Thymus (tissue), 11 donors: ENCODE measurements at regions not wholly inside any gene's neighbourhood (a gene's known extent, or its start where the extent isn't known, plus 50 kb on each side); places are given as distances from the start of the nearest gene placed in this dataset.
"Not testable (repeated sequence)": the region's sequence is repeated elsewhere in the genome, so short reads cannot be mapped to it uniquely, and the experiment has no call there.

Experiments used
- DNase-seq, 9 donors: peaks; one replicate each; pipeline ENCODE4 v3.0.0-alpha.2; 2013; ENCODE audit warnings: low spot score in 9 of 9, low read depth in 6 of 9, missing footprints in 1 of 9
- H3K27ac ChIP-seq, 2 donors: one replicate each; pipeline ENCODE4 v1.5.1; 2013; ENCODE audit warnings: control low read depth in 1 of 2, low read depth in 1 of 2, low read length in 1 of 2, mild to moderate bottlenecking in 1 of 2, moderate library complexity in 1 of 2
- H3K27me3 ChIP-seq, 2 donors: one replicate each; pipeline ENCODE4 v1.5.1; 2013; ENCODE audit warnings: low read length in 1 of 2; ENCODE audit not compliant: control insufficient read depth in 2 of 2, insufficient read depth in 1 of 2
- H3K36me3 ChIP-seq, 2 donors: one replicate each; pipeline ENCODE4 v1.5.1; 2013; ENCODE audit warnings: low read length in 1 of 2, mild to moderate bottlenecking in 1 of 2, moderate library complexity in 1 of 2; ENCODE audit not compliant: control insufficient read depth in 2 of 2, insufficient read depth in 2 of 2
- H3K4me1 ChIP-seq, 2 donors: one replicate each; pipeline ENCODE4 v1.5.1; 2013; ENCODE audit warnings: low read length in 2 of 2; ENCODE audit not compliant: control insufficient read depth in 2 of 2, insufficient read depth in 2 of 2
- H3K4me3 ChIP-seq, 2 donors: one replicate each; pipeline ENCODE4 v1.5.1; 2013; ENCODE audit warnings: low read length in 2 of 2, control low read depth in 1 of 2, mild to moderate bottlenecking in 1 of 2
- H3K9me3 ChIP-seq, 2 donors: one replicate each; pipeline ENCODE4 v1.5.1; 2013; ENCODE audit warnings: low read length in 1 of 2, mild to moderate bottlenecking in 1 of 2; ENCODE audit not compliant: control insufficient read depth in 2 of 2, insufficient read depth in 1 of 2
- WGBS: extraction: QIAGEN DNeasy Blood & Tissue Kit; methylation state at CpG from one replicate; pipeline ENCODE4 v1.1.7; 2013; 5-methylcytosine and 5-hydroxymethylcytosine counted together
- donor health status: healthy.

DNA sequence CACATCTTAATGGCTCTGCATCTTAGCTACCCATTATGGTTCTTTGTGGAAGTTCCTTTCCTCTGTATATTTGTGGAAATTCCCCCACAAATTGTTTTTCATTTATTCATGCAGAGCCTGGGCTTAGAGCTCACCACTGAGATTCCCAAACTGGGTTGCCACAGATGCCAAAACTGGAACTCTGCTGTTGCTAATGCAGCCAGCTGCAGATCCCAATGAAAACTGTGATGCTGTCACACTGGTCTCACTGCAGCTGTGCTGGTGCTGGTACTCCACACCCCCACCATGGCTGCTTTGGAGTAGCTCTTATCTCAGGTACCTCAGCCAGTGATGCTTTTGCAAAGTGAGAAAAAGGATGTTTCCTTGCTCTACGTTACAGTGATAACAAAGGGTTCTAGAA, 87.7 kb downstream of the DCK start:
- Histone ChIP-seq H3K27me3 (no peaks in the 10 kb centered on the region), H3K27ac (no peak overlapping the region), H3K9me3 (no peaks in the 10 kb centered on the region), H3K4me3 (no peak overlapping the region), H3K36me3 (no peaks in the 10 kb centered on the region), H3K4me1 (no peaks in the 10 kb centered on the region)
- no peak for DNase-seq
- 95% methylated on average over 1 of the region's 1 CpG for WGBS

DNA sequence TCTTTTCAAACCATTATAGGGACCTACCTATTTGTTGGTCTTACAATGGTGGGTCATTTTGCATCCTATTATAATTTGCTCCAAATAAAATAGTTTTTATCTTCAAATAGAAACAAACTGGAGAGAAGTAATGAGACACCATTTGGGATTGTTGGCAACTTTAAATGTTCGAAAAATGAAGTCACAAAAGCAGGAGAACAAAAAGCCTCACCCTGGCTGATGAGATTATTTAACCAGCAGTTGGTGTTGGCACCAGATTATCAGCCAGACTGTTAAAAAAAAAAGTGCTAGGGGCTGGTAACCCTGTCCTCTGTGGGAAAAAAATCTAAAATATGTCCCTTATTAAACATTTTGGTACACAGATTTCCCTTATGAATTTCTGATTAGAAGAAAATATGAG, 100.3 kb downstream of the DCK start:
- Histone ChIP-seq H3K27me3 (no peaks in the 10 kb centered on the region), H3K27ac (no peak overlapping the region), H3K36me3 (no peaks in the 10 kb centered on the region), H3K4me1 (no peaks in the 10 kb centered on the region), H3K4me3 (no peak overlapping the region), H3K9me3 (peaks cover 0 to 4% of the 10 kb centered on the region in 2 donors)
- no peak for DNase-seq
- 91% methylated on average over 1 of the region's 1 CpG for WGBS

DNA sequence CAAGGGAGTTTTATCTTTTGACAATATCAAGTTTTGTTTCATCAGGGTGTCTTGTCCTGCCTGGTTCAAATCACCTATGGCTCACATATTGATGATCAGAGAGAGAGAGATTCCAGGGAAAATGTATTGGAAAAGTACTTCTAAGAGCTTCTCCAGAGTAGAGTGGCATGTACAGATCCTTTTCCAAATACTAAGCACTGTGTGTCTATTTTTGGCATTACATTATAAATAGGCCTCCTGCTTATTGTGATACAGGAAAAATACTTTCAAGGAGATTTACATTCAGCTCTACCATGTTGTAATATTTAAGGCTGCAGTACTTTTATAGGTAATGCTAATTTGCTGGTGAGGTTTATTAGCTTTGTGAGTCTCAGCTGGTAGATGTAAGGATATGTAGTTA, 100.8 kb downstream of the DCK start:
- DNase-seq: no peak
- Histone ChIP-seq H3K9me3 (peaks cover 0 to 4% of the 10 kb centered on the region in 2 donors), H3K4me1 (no peaks in the 10 kb centered on the region), H3K4me3 (no peak overlapping the region), H3K27me3 (no peaks in the 10 kb centered on the region), H3K27ac (no peak overlapping the region), H3K36me3 (no peaks in the 10 kb centered on the region)

DNA sequence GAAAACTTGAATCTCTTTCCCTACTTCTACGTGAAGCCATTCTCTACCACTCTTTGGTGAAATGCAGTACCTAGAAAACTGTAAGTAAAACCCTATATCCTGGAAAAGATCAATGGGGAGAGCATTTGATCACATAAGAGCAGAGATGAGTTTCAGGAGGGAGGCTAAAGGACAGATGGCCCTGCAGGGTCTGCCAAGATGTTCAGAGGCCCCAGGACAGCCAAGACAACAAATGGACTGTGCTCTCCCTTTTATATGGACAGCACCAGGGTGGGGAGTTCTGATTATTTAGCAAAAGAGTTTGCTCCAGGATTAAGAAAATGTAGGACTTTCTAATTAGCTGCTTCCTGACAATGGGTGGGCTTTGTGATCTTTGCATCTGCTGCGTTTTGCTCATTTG, 101.7 kb downstream of the DCK start:
- Histone ChIP-seq H3K4me1 (no peaks in the 10 kb centered on the region), H3K36me3 (no peaks in the 10 kb centered on the region), H3K27me3 (no peaks in the 10 kb centered on the region), H3K4me3 (no peak overlapping the region), H3K9me3 (no peaks in the 10 kb centered on the region), H3K27ac (no peak overlapping the region)
- 94% methylated on average over 2 of the region's 2 CpGs for WGBS
- DNase-seq: no peak

DNA sequence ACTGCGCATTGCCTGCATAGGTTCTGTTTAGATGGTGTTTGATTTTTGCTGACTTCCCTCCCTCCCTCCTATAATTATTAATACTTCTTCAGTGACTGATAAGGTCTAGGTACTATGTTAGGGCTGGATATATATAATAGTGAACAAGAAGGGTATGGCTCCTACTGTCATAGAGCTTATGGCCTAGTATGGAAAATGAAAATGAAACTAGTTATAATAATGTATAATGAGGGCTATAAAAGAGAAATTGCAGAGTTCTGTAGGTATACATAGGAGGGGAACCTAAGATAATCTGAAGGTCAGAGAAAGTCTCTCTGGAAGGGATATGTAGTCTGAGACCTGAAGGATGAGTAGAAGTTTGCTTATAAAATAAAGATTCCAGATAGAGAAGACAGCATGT, 102.1 kb downstream of the DCK start:
- peak in 1 of 9 donors; percentile 20 for DNase-seq
- H3K9me3 ChIP-seq: no peaks in the 10 kb centered on the region
- H3K27ac ChIP-seq: no peak overlapping the region
- H3K4me3 ChIP-seq: no peak overlapping the region
- H3K4me1 ChIP-seq: no peaks in the 10 kb centered on the region
- H3K36me3 ChIP-seq: no peaks in the 10 kb centered on the region
- no peaks in the 10 kb centered on the region for H3K27me3 ChIP-seq
- 100% methylated on average over 1 of the region's 1 CpG for WGBS

DNA sequence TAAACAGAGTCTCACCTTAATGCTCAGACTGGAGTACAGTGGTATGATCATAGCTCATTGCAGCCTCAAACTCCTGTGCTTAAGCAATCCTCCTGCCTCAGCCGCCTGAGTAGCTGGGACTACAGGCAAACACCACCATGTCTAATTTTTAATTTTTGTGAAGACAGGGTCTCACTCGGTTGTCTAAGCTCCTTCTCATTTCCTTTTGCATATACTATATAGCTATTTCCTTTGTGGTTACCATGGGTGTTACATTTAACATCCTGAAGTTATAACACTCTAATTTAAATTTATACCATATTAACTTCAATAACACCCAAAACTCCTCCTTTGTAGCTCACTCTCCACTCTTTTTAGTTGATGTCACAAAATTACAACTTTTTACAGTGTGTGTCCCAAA, 114.3 kb downstream of the DCK start:
- no peaks in the 10 kb centered on the region for H3K27me3 ChIP-seq
- WGBS: 37% methylated on average over 2 of the region's 2 CpGs
- H3K4me3 ChIP-seq: no peak overlapping the region
- no peak overlapping the region for H3K27ac ChIP-seq
- no peaks in the 10 kb centered on the region for H3K36me3 ChIP-seq
- H3K4me1 ChIP-seq: no peaks in the 10 kb centered on the region
- no peaks in the 10 kb centered on the region for H3K9me3 ChIP-seq
- DNase-seq: peak in 1 of 9 donors; percentile 20

DNA sequence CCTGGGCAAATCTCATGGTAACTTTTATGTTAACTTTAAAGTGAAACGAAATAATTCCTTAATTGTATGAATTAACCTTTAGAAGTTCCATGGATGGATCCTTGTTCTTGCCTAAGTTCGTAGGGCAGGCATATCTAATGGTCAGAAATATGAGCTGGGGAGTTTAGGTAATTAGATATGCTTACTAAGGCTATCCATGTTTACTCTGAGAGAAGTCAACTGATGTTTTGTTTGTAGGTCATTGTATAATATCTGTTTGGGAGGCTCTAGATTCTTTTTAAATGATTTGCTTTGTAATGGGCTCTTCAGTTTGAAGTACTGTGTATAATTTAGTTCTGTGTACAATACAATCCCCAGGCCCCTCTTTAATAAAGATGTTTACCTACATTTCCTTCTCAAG, 117.0 kb downstream of the DCK start:
- no peak overlapping the region for H3K27ac ChIP-seq
- no peak overlapping the region for H3K4me3 ChIP-seq
- WGBS: 97% methylated on average over 2 of the region's 2 CpGs
- H3K4me1 ChIP-seq: no peaks in the 10 kb centered on the region
- no peaks in the 10 kb centered on the region for H3K36me3 ChIP-seq
- no peaks in the 10 kb centered on the region for H3K27me3 ChIP-seq
- no peak for DNase-seq
- H3K9me3 ChIP-seq: no peaks in the 10 kb centered on the region

DNA sequence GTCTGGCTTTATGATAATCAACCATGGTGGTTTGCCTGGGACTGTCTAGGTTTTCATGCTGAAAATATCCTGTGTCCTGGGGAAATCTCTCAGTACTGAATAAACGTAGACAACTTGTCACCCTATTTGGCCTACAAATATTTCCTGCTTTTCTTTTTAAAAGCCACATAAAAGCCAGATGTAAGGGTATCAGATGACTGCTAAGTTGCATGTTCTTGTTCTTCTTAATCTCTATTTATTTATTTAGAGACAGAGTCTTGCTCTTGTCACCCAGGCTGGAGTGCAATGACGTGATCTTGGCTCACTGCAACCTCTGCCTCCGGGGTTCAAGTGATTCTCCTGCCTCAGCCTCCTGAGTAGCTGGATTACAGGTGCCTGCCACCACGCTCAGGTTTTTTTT, 117.7 kb downstream of the DCK start:
- H3K27ac ChIP-seq, H3K4me3 ChIP-seq, H3K9me3 ChIP-seq, H3K27me3 ChIP-seq, H3K36me3 ChIP-seq, H3K4me1 ChIP-seq: not testable (repeated sequence)
- WGBS: 67% methylated on average over 4 of the region's 4 CpGs
- DNase-seq: peak in 3 of 9 donors; percentile 2 to 32 (median 4)

DNA sequence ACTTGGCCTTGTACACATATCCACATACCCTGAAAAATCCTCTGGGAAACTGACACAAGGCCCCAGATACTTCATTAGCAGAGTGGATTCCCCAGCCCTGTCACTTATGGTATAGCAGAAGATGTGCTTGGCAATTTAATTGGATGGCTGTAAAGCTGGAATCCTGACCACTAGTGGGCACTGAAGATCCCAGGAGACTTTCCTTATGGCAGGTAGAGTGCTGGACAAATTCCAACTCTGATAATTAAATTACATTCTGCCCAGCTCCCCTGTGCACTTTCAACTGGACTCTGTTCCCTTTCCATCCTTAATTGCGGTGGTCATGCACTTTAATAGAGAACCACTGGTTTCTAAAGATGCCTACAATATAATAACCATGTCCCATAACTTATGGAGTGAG, 119.8 kb downstream of the DCK start:
- 98% methylated on average over 1 of the region's 1 CpG for WGBS
- no peaks in the 10 kb centered on the region for H3K9me3 ChIP-seq
- no peak overlapping the region for H3K27ac ChIP-seq
- H3K4me3 ChIP-seq: no peak overlapping the region
- no peaks in the 10 kb centered on the region for H3K4me1 ChIP-seq
- no peaks in the 10 kb centered on the region for H3K36me3 ChIP-seq
- H3K27me3 ChIP-seq: no peaks in the 10 kb centered on the region
- no peak for DNase-seq

DNA sequence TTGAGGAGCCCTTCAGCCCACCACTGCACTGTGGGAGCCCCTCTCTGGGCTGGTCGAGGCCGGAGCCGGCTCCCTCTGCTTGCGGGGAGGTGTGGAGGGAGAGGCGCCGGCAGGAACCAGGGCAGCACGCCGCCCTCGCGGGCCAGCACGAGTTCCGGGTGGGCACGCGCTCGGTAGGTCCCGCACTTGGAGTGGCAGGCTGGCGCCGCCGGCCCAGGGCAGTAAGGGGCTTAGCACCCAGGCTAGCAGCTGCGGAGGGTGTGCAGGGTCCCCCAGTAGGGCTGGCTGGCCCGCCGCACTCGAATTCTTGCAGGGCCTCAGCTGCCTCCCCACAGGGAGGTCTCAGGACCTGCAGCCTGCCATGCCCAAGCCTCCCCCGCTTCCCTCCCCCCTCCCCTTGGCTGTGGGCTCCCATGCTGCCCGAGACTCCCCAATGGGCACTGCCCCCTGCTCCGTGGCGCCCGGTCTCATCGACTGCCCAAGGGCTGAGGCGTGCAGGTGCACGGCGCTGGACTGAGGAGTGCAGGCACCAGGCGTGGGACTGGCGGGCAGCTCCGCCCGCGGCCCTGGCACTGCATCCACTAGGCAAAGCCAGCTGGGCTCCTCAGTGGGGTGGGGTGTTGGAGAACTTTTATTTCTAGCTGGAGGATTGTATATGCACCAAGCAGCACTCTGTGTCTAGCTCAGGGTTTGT, 127.5 kb downstream of the DCK start:
- DNase-seq: no peak
- H3K9me3 ChIP-seq: peaks cover 0 to 7% of the 10 kb centered on the region in 2 donors
- no peak overlapping the region for H3K4me3 ChIP-seq
- no peaks in the 10 kb centered on the region for H3K4me1 ChIP-seq
- H3K27ac ChIP-seq: no peak overlapping the region
- no peaks in the 10 kb centered on the region for H3K36me3 ChIP-seq
- no peaks in the 10 kb centered on the region for H3K27me3 ChIP-seq
- WGBS: 96% methylated on average over 37 of the region's 37 CpGs
